Hepatic stellate cell (primary cell): ENCODE measurements at regions not wholly inside any gene's neighbourhood (a gene's known extent, or its start where the extent isn't known, plus 50 kb on each side); places are given as distances from the start of the nearest gene placed in this dataset.

Experiments used
- DNase-seq: peaks from one replicate; pipeline ENCODE4 v3.0.0; 2011; ENCODE audit warnings: low spot score

DNA sequence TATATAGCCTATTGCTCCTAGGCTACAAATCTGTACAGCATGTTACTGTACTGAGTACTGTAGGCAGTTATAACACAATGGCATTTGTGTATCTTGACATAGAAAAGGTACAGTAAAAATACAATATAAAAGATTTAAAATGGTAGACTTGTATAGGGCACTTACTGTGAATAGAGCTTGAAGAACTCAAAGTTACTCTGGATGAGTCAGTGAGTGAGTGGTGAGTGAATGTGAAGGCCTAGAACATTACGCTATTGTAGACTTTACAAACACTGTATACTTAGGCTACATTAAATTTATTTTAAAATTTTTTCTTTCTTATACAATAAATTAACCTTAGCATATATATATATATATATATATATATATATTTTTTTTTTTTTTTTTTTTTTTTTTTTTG lies 140.0 kb upstream of the UBE2E1 start:
- no peak for DNase-seq

DNA sequence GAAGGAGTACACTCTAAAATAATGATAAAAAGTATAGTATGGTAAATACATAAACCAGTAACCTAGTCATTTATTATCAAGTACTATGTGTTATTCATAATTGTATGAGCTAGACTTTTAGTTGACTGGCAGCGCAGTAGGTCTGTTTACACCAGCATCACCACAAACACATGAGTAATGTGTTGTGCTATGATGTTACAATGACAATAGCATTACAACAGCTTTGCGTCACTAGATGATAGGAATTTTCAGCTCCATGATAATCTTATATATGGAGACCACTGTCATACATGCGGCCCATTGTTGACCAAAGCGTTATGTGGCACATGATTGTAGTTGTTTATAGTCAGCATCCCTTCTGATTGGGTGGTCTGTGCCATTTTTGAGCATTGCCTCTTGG lies 138.9 kb upstream of the UBE2E1 start:
- no peak for DNase-seq

GRCh38 chr3:23667536-23668429 lies 138.0 kb upstream of the UBE2E1 start:
- no peak for DNase-seq

DNA sequence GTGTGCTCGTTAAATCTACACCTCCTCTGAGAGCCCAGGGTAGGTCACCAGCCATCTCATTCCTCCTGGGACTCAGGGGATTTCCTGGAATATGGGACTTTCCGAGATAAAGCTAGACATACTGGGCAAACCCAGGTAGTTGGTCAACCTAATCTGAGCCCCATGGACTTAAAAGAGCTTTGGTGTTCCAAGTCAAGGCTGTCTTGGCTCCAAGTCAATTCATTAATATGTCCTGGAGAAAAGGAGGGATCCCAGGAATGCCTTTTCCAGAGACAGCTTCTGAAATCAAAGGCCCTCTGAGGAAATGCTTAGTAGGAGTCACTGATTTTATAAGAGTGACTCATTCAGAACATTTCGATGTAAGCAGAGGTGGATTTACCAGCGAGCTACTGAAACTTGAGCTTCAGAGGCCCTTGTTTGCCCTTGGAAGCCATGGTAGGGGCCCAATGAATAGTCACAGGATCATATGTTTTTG lies 137.3 kb upstream of the UBE2E1 start:
- no peak for DNase-seq

DNA sequence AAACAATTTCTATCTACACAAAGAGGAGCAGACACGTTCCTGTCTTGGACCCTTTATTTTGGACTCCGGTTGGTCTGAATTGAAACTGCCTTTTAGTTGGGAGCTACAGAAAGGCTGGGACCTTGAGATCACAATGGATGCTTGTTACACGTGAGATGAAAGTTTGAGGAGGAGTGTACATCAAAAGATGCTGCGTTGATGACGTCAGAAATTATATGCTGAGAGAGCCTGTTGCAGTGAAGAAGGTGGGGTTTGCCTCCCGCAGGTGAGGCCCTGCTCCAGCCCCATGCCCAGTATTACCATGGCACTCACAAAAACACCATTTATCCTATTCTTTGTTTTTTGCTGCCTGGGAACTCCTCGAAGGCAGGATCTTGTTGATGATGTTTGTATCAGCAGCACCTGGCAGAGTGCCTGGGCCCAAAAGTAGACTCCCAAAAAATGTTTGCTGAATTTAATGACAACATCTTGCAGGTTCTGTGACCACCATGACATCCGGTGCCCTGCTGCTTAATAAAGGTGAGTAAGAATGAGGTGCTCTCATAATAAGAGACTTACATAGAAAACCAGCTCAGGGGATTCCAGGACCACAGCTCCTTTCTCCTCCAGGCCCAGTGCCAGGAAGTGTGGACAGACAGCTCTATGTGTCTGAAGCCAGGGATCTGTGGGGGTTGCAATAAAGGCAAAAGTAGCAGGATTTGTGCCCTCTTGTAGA lies 136.1 kb upstream of the UBE2E1 start:
- no peak for DNase-seq

- DNase-seq: no peak
Measured at GRCh38 chr3:23671851-23672589, 133.7 kb upstream of the UBE2E1 start.

GRCh38 chr3:23672628-23673027 lies 133.1 kb upstream of the UBE2E1 start:
- DNase-seq: no peak

DNA sequence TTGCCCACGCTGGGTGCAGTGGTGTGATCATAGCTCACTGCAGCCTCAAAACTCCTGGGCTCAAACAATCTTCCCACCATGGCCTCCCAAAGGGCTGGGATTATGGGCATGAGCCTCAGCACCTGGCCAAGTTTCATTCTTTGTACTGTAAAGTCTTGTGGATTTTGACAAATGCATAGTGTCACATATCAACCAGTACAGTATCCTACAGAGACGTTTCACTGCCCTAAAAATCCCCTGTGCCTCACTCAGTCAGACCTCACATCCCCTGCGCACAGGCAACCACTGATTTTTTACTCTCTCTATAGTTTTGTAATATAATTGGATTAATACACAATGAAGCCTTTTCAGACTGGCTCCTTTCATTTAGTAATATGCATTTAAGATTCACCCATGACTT lies 130.7 kb upstream of the UBE2E1 start:
- no peak for DNase-seq

- DNase-seq: peak; percentile 19
Measured at GRCh38 chr3:23676093-23676492, 129.7 kb upstream of the UBE2E1 start.

DNA sequence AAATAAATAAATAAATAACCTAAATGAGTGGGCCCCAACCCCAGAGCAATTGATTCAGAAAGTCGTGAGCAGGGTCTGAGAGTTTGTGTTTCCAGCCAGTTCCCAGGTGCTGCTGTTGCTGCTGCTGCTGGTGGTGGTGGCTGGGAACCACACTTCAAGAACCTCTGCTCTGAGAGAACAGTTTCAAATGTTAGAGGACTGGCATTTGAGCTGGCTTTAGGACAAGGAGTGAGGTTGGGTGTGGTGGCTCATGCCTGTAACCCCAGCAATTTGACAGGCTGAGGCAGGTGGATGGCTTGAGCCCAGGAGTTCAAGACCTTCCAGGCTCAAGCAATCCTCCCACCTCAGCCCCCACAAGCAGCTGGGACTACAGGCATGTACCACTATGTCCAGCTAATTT lies 123.1 kb upstream of the UBE2E1 start:
- DNase-seq: no peak

DNA sequence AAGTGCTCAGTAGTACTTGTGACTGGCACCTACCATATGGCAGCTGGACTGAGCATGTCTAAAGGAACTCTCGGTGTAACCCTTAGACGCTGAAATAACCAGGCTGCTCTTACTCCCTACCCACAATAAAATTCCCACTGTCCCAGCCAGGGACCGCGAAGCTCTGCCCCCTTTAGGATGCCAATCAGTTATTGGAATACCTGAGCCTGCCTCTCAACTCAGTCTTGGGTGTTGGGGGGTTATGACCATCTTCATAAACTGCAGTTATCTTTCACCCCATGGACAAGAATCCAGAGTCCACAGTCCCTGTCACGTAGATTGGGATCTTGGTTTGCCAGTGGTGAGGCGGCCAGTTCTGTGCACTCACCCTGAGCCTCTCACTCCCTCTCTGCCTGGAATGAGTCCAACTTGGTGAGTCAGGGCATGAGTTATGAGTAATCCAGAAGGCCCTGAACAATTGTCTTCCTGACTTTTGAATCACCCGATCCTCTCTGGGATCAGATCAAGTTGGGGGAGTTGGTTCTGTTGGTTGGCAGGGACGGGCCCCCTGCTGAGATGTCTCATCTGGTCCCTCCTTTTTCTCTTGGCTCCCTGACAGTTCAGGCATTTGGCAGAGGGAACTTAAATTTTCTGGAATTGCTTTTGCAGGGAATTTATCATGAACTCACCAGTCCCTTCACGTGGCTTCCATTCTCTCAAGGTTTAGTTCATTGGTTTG lies 120.1 kb upstream of the UBE2E1 start:
- DNase-seq: peak; percentile 83

DNA sequence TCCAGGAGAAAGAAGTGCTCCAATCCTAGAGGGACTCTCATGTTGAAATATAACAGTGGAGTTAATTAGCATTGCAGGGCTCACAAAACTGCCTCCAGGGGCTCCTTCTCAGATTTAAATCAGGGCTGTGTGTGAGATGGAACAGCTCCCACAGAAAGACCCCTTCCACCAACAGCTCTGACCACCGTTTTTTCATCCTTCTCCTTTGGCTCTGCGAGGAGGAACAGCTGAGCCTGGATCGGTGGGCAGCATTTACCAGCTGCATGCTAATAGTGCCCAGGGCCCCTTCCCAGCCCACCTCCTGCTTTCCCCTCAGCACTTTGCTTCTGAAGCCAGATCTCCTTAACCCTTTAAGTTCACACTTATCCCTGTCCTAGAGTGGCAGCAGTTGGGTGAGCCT lies 119.2 kb upstream of the UBE2E1 start:
- DNase-seq: no peak

GRCh38 chr3:23691357-23691895 lies 114.3 kb upstream of the UBE2E1 start:
- DNase-seq: no peak

GRCh38 chr3:23696842-23697241 lies 108.9 kb upstream of the UBE2E1 start:
- no peak for DNase-seq

GRCh38 chr3:23697416-23697815 lies 108.3 kb upstream of the UBE2E1 start:
- DNase-seq: no peak

GRCh38 chr3:23698652-23699313 lies 107.0 kb upstream of the UBE2E1 start:
- DNase-seq: no peak

DNA sequence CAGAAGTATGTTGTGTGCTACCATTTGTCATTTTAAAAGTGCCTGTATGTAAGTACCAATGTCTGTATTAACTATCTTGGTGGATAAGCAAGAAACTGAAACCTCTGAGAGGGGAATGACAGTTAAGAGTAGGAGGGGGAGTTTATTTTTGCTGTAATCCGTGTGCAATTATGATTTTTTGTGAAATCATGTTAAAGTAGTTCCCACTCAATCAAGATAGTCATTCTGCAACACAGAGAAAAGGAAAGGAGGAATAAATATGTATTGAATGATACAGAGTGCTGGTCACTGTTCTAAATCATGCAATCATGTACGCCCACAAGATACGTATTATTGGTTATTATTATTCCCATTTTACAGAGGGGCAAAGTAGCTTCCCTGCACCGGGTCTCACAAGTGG lies 105.1 kb upstream of the UBE2E1 start:
- DNase-seq: no peak

GRCh38 chr3:23701716-23702597 lies 103.8 kb upstream of the UBE2E1 start:
- DNase-seq: no peak

GRCh38 chr3:23704298-23704697 lies 101.5 kb upstream of the UBE2E1 start:
- no peak for DNase-seq

DNA sequence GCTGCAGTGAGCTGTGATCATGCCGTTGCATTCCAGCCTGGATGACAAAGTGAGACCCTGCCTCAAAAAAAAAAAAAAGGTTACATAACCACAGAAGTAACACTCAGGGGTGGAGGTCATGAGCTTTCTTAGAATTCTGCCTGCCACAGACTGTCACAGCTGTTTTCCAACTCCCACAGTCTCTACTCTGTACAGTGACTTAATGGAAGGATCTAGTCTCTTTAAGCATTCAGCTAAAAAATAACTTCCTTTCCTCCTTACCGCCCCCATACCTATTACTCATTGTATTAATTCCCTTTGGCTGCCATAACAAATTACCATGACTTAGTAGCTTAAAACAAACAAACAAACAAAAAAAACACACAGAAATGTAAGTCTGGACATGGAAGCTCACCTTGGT lies 99.6 kb upstream of the UBE2E1 start:
- no peak for DNase-seq
